ENCODE measurements at regions not wholly inside any gene's neighbourhood (a gene's known extent, or its start where the extent isn't known, plus 50 kb on each side); places are given as distances from the start of the nearest gene placed in this dataset.

DNA sequence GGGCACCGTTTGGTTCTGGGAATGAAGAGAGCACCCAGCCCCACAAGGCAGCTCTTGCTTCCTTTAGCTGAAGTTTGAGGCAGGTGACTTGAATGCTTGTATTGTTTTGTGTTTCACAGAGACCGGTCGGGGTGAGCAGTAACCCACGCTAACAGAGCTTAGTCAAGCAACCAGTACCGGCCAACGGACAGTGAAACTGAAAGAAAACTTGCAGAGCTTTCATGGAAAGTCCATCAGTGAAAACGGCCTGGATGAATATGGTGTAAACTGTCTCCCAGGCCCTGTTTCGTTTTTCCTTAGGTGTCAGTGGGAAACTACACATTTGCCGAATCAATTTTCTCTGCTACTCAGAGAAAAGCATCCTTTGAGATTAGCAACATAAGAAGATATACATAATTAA lies 101.1 kb downstream of the LYZL1 start:
- H3K27ac ChIP-seq: no peak overlapping the region
- no peak for ATAC-seq
- no peaks in the 10 kb centered on the region for H3K9me3 ChIP-seq
- DNase-seq: no peak
- H3K4me1 ChIP-seq: no peaks in the 10 kb centered on the region
- 64 to 75% (median 64%) methylated on average over 9 of the region's 9 CpGs for WGBS, 3 donors
- intact Hi-C loops (cut with DNase I): loop anchor here in 1 of 2 donors (2.0 kb wide), 1 partner anchor 55 kb away; no protein-coding TSS in a partner anchor
- no peaks in the 10 kb centered on the region for H3K27me3 ChIP-seq (ENCODE audit: insufficient read depth in 3 of 3, low read length in 2 of 3)
- TF ChIP-seq, protein P1, sequence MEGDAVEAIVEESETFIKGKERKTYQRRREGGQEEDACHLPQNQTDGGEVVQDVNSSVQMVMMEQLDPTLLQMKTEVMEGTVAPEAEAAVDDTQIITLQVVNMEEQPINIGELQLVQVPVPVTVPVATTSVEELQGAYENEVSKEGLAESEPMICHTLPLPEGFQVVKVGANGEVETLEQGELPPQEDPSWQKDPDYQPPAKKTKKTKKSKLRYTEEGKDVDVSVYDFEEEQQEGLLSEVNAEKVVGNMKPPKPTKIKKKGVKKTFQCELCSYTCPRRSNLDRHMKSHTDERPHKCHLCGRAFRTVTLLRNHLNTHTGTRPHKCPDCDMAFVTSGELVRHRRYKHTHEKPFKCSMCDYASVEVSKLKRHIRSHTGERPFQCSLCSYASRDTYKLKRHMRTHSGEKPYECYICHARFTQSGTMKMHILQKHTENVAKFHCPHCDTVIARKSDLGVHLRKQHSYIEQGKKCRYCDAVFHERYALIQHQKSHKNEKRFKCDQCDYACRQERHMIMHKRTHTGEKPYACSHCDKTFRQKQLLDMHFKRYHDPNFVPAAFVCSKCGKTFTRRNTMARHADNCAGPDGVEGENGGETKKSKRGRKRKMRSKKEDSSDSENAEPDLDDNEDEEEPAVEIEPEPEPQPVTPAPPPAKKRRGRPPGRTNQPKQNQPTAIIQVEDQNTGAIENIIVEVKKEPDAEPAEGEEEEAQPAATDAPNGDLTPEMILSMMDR (IDR thresholded peaks at IDR 0.05): no peak
- H3K36me3 ChIP-seq (ENCODE audit: insufficient read depth in 1 of 2, low read depth in 1 of 2): no peaks in the 10 kb centered on the region
- no peak overlapping the region for H3K4me3 ChIP-seq

DNA sequence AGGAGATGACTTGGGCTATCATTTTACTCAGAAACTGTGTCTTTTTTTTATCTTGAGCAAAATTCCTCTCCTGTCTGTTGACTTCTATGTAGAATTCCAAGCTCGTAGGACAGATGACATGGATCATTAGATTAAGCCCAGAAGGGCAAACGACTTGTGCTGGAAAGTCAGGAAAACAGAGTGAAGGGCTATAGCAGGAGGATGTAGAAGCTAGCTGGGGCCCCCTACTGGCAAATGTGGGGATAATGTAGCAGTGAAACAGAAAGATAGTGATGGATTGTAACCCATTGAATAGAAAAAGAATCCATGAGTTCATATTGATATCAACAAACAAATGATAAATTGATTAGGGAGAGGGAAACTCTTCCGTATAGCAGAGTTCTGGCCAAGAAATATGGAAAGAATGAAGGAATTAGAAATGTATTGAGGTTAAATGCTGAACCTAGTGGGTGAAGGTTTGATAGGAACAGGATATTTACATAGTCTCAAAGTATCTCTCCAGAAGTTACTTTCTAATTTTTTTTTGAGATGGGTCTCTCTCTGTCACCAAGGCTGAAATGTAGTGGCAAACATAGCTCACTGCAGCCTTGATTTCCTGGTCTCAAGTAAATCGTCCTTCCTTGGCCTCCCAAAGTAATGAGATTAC lies 103.6 kb downstream of the LYZL1 start:
- no peaks in the 10 kb centered on the region for H3K36me3 ChIP-seq (ENCODE audit: insufficient read depth in 1 of 2, low read depth in 1 of 2)
- no peak overlapping the region for H3K4me3 ChIP-seq
- ATAC-seq (peak in 3 of 4 donors; percentile 61 to 64 (median 61)), DNase-seq (no peak)
- TF ChIP-seq, protein P1 (IDR thresholded peaks at IDR 0.05): peak; percentile 64
- no peaks in the 10 kb centered on the region for H3K9me3 ChIP-seq
- H3K27me3 ChIP-seq (ENCODE audit: insufficient read depth in 3 of 3, low read length in 2 of 3): no peaks in the 10 kb centered on the region
- no peaks in the 10 kb centered on the region for H3K4me1 ChIP-seq
- 43 to 51% (median 43%) methylated on average over 4 of the region's 4 CpGs for WGBS, 3 donors
- H3K27ac ChIP-seq: no peak overlapping the region
- intact Hi-C loops (cut with DNase I): no loop called here

DNA sequence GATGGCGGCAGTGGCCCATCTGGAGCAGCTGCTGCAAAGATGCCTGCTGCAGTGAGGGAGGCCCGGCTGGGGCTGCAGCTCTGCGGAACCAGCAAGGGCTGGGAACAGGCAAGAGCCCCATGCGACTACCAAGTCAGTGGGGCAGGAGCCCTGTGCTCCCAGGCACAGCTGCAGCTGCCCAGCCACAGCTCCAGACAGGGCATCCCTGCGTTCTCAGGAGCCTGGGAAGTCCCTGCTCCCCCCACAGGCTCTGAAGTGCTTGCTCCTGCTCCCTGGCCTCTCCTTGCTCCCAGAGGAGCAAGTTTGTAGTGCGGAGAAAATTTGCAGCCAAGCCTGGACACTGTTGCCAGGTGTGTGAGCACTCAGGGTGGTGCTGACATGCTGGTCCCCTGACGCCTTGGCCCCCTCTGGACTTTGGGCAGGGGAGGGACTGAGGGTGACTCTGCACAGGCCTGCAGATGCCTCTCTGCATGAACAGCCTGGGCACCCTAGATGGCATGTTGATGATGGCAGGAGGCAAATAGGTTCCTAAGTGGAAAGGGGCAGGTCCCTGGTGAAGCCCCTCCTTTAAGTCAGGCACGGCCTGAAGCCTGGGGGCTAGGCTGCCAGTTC lies 105.6 kb downstream of the LYZL1 start:
- TF ChIP-seq, protein P1 (IDR thresholded peaks at IDR 0.05): no peak
- Histone ChIP-seq H3K4me3 (no peak overlapping the region), H3K27me3 (ENCODE audit: insufficient read depth in 3 of 3, low read length in 2 of 3) (no peaks in the 10 kb centered on the region), H3K9me3 (no peaks in the 10 kb centered on the region), H3K27ac (no peak overlapping the region), H3K4me1 (no peaks in the 10 kb centered on the region), H3K36me3 (ENCODE audit: insufficient read depth in 1 of 2, low read depth in 1 of 2) (no peaks in the 10 kb centered on the region)
- intact Hi-C loops (cut with DNase I): no loop called here
- WGBS, 3 donors: 76 to 85% (median 82%) methylated on average over 8 of the region's 8 CpGs
- ATAC-seq: no peak
- DNase-seq: no peak

DNA sequence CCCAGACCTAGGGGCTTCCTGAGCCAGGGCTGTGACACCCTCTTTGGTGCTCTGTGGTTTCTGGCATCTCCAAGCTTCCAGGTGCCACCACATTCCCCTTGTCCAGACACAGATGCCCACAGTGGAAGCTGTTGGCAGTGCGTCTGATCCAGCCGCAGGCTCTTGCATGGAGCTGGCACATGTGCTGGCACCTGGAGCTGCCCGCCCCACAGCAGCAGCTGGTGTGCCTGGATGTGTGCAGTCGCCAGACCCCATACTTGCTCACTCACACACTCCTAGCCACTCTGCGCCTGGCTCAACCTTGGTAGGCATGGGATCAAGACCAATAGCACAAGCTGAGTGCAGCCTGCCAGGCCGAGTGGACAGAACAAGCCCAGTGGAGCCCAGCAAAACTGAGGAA lies 106.5 kb downstream of the LYZL1 start:
- Histone ChIP-seq H3K4me3 (no peak overlapping the region), H3K9me3 (no peaks in the 10 kb centered on the region), H3K27ac (no peak overlapping the region), H3K27me3 (ENCODE audit: insufficient read depth in 3 of 3, low read length in 2 of 3) (no peaks in the 10 kb centered on the region), H3K36me3 (ENCODE audit: insufficient read depth in 1 of 2, low read depth in 1 of 2) (no peaks in the 10 kb centered on the region), H3K4me1 (no peaks in the 10 kb centered on the region)
- intact Hi-C loops (cut with DNase I): no loop called here
- TF ChIP-seq, protein P1 (IDR thresholded peaks at IDR 0.05): no peak
- DNase-seq: no peak
- WGBS, 3 donors: 71 to 80% (median 73%) methylated on average over 6 of the region's 6 CpGs
- ATAC-seq: no peak

Measured in psoas muscle (tissue), 7 donors.